ENCODE measurements at regions not wholly inside any gene's neighbourhood (a gene's known extent, or its start where the extent isn't known, plus 50 kb on each side); places are given as distances from the start of the nearest gene placed in this dataset.

DNA sequence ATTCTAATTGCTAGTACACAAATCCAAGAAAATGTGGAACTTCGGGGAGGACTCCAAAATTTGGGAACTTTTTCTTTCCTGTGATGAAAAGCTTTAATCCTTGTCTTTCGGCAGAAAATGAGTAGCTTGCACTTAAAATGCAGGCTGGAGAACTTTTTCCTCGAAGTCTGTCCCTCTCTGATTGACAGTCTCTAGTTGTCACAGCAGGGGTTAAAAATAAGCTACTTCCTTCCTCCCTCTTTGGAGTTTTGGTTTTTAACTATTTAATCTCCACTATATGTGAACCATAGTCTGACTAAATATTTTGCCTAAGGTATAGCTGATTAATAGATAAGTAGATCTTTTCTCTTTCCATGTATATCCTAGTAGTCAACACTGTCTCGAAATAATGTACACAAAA is 66.8 kb upstream of the MBOAT1 start:
- no peak for TF ChIP-seq CTCF (IDR thresholded peaks at IDR 0.05; ENCODE audit: low read length, missing control alignments)
- DNase-seq (ENCODE audit: low read depth), result no peak
- no peak overlapping the region for H3K4me3 ChIP-seq (replicated peaks; ENCODE audit: low read depth, low read length)

DNA sequence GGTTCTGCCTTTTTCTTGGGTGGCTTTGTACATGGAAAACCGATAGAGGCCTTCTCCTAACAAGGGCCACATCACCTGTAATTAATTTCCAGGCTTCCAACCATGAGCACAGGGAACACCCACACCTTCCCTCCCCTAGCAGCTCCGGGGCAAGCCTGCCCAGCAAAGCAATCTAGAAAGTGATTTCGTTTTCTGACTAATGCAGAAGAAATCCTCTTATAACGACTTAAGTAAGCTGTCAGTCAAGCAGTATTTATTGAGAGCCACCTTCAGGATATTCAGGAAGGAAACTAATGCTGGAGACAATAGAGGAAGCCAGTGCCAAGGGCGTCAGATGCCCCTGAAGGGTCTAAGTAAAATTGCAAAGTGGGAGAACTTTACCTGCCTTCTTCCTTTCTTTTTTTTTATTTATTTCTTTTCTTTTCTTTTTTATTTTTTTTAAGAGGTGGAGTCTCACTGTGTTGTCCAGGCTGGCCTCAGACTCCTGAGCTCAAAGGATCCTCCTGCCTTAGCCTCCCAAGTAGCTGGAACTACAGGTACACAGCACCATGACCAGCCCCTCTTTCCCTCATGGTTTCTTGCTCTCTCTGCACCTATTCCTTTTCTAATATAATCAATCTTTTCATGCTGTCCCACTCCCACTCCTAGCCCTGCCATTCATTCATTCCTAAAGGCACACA is 67.5 kb upstream of the MBOAT1 start:
- no peak overlapping the region for H3K4me3 ChIP-seq (replicated peaks; ENCODE audit: low read depth, low read length)
- DNase-seq (ENCODE audit: low read depth), result no peak
- TF ChIP-seq CTCF (IDR thresholded peaks at IDR 0.05; ENCODE audit: low read length, missing control alignments), result no peak

DNA sequence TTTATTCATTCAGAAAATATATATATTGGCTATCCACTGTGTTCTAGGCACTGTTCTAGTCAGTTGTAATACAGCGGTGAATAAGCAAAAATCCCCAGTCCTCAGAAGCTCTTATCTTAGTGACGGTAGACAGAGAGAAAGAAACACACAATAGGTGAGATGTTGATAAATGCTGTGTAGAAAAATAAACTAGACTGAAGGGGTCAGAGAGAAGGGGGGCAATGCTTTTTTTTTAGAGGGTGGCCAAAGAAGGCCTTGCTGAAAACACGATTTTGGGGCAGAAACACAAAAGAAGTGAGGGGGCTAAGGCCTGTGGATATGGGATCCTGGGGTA is 68.0 kb upstream of the MBOAT1 start:
- no peak for DNase-seq (ENCODE audit: low read depth)
- H3K4me3 ChIP-seq (replicated peaks; ENCODE audit: low read depth, low read length), result no peak overlapping the region
- TF ChIP-seq CTCF (IDR thresholded peaks at IDR 0.05; ENCODE audit: low read length, missing control alignments), result no peak

GRCh38 chr6:20284672-20285071 is 72.4 kb upstream of the MBOAT1 start:
- H3K4me3 ChIP-seq (replicated peaks; ENCODE audit: low read depth, low read length), result no peak overlapping the region

GRCh38 chr6:20286968-20287565 is 74.8 kb upstream of the MBOAT1 start:
- no peak for TF ChIP-seq CTCF (IDR thresholded peaks at IDR 0.05; ENCODE audit: low read length, missing control alignments)
- H3K4me3 ChIP-seq (replicated peaks; ENCODE audit: low read depth, low read length), result no peak overlapping the region
- no peak for DNase-seq (ENCODE audit: low read depth)

More at GRCh38 chr6:20284672-20285071, 72.4 kb upstream of the MBOAT1 start:
- TF ChIP-seq CTCF (IDR thresholded peaks at IDR 0.05; ENCODE audit: low read length, missing control alignments), result no peak
- no peak for DNase-seq (ENCODE audit: low read depth)

DNA sequence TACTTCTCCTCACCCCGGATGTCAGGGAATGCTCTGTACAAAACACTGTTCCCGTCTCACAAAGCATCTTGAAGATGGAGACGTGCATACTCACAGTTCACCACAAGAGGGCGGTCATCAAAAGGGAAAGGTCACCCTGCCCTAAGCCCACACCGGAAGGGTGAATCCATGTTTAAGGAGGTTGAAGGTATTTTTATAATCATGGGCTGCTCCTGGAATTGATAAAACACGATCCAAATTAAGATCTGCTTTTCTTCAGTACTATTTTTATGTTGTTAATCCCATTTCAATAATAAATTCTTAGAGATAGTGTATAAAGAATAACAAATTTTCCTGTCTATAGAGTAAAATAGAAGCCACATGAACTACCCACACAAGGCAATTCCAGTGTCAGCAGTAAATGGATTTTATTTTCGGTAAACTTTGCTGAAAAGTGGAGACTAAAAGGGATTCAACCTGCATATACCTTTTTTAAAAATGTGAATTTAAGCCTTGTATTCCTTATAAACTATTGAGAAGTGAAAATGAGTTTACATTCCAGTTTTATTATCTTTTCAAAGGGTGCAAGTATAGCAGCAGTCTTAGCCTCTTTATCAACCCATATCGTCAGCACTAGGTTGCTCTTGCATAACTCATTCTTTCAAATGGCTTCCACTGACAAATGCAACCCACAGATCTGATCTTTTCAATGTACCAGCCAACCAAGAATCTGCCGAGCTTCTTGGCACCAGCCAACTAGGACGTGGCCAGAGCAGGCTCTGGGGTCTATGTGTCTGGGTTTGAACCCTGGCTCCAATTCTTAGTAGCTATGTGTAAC is 79.7 kb upstream of the MBOAT1 start:
- no peak overlapping the region for H3K4me3 ChIP-seq (replicated peaks; ENCODE audit: low read depth, low read length)
- peak; percentile 90 for DNase-seq (ENCODE audit: low read depth)
- peak; percentile 93 for TF ChIP-seq CTCF (IDR thresholded peaks at IDR 0.05; ENCODE audit: low read length, missing control alignments)

All from fibroblast of pulmonary artery (primary cell).